Lower leg skin (tissue), 3 donors: ENCODE measurements at regions not wholly inside any gene's neighbourhood (a gene's known extent, or its start where the extent isn't known, plus 50 kb on each side); places are given as distances from the start of the nearest gene placed in this dataset.

Experiments
- POLR2A ChIP-seq, 2 donors: fragments of 450-650 bp; IDR thresholded peaks; one replicate each; pipeline ENCODE4 v1.6.1; 2016 to 2017; ENCODE audit warnings: antibody characterized with exemption in 2 of 2, mild to moderate bottlenecking in 1 of 2, moderate library complexity in 1 of 2
- TF ChIP-seq, protein P1 (sequence below), 3 donors: fragments of 450-650 bp; IDR thresholded peaks; one replicate each; pipeline ENCODE4 v1.5.1; 2016; ENCODE audit warnings: antibody characterized with exemption in 3 of 3, mild to moderate bottlenecking in 3 of 3, moderate library complexity in 2 of 3

DNA sequence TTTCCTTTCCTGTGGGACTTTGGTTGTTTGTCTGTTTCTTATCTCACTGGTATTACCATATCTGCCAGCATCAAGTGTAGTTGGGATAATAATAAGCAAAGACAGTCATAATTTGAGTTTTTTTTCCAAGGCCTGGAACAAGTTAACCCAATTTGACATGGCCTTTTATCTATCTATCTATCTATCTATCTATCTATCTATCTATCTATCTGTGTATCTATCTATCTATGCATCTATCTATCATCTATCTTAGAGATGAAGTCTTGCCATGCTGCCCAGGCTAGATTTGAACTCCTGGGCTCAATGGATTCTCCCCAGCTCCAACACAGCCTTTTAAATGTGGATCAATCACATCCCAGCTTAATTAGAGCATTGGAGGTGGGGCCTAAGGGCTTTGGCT, 174.1 kb upstream of the CSF3R start:
- TF ChIP-seq, protein P1, sequence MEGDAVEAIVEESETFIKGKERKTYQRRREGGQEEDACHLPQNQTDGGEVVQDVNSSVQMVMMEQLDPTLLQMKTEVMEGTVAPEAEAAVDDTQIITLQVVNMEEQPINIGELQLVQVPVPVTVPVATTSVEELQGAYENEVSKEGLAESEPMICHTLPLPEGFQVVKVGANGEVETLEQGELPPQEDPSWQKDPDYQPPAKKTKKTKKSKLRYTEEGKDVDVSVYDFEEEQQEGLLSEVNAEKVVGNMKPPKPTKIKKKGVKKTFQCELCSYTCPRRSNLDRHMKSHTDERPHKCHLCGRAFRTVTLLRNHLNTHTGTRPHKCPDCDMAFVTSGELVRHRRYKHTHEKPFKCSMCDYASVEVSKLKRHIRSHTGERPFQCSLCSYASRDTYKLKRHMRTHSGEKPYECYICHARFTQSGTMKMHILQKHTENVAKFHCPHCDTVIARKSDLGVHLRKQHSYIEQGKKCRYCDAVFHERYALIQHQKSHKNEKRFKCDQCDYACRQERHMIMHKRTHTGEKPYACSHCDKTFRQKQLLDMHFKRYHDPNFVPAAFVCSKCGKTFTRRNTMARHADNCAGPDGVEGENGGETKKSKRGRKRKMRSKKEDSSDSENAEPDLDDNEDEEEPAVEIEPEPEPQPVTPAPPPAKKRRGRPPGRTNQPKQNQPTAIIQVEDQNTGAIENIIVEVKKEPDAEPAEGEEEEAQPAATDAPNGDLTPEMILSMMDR (IDR thresholded peaks at IDR 0.05), result no peak
- no peak for TF ChIP-seq POLR2A (IDR thresholded peaks at IDR 0.05)
